GM21717 (cell line): ENCODE measurements at regions not wholly inside any gene's neighbourhood (a gene's known extent, or its start where the extent isn't known, plus 50 kb on each side); places are given as distances from the start of the nearest gene placed in this dataset.
A peak's percentile ranks its signal among the peaks of the same experiment; 100 is the strongest.
"Not testable (repeated sequence)": the region's sequence is repeated elsewhere in the genome, so short reads cannot be mapped to it uniquely, and the experiment has no call there.

Experiments
- ATAC-seq: cut with Tn5 transposase; IDR thresholded peaks from one replicate; pipeline ENCODE4 v1.9.1; 2021; ENCODE audit warnings: mild to moderate bottlenecking, moderate library complexity; ENCODE audit not compliant: unreplicated experiment

DNA sequence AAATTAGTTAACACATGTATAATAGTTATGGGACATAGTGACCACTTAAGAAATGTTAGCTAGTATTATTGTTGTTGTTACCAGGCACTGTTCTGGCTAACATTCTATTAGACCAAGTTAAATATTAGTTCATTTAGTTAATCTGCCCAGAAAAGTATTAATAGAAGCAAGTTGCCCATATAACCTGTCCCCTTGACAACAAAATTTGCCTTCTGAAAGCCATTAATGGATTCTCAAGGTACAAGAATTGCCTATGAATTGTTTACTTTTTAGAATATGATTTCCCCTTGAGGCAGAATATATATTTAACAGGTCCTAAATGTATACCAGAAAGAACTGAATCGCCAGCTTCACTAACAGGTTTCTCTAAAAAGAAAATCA lies 167.3 kb upstream of the TMCC3 start:
- no peak for ATAC-seq

DNA sequence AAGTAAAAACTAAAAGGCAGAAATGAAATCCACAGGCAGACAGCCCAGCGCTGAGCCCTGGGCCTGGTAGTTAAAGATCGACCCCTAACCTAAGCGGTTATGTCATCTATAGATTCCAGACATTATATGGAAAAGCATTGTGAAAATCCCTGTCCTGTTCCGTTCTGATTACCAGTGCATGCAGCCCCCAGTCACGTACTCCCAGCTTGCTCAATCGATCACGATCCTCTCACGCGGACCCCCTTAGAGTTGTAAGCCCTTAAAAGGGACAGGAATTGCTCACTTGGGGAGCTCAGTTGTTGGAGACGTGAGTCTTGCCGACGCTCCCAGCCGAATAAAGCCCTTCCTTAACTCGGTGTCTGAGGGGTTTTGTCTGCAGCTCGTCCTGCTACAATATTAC lies 166.8 kb upstream of the TMCC3 start:
- ATAC-seq: not testable (repeated sequence)

DNA sequence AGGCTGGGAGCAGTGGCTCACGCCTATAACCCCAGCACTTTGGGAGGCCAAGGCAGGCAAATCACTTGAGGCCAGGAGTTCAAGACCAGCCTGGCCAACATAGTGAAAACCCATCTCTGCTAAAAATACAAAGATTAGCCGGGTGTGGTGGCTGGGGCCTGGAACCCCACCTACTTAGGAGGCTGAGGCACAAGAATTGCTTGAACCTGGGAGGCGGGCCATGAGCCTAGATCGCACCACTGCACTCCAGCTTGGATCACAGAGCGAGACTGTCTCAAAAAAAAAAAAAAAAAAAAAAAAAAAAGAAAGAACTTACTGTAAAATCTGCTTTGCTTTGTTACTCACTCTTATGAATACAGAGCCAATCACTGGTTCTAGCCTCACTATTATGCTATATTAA lies 166.4 kb upstream of the TMCC3 start:
- ATAC-seq: not testable (repeated sequence)

DNA sequence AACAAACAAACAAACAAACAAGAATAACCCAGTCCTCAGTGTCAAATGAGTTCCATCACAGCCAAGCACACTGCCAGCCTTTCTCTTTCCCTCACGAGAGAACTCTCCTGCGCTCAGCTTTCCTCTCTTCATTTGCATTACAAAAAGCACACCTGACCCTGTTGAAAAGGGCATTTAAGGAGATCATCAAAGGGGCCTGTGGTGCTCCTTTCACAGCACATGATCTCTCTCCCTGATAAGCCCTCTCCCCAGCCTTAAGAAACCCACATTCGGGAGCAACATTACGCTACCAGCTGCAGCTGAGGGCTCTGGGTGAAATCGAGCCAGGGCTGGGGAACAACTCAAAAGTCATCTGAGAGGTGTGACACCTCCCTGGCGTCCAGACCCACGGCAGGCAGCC lies 165.6 kb upstream of the TMCC3 start:
- no peak for ATAC-seq

DNA sequence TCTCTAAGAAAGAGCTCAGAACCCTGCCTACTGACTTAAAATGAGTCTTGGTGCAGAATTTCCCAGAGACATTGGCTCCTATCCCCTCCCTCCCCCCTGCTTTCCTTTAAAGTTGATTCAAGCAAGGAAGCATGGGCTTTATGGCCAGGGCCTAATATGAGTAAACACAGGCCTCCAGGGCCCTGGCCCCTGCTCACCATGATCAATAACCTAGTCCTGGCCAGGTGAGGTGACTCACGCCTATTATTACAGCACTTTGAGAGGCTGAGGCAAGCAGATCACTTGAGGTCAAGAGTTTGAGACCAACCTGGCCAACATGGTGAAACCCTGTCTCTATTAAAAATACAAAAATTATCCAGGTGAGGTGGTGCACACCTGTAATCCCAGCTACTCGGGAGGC lies 165.1 kb upstream of the TMCC3 start:
- ATAC-seq: no peak

DNA sequence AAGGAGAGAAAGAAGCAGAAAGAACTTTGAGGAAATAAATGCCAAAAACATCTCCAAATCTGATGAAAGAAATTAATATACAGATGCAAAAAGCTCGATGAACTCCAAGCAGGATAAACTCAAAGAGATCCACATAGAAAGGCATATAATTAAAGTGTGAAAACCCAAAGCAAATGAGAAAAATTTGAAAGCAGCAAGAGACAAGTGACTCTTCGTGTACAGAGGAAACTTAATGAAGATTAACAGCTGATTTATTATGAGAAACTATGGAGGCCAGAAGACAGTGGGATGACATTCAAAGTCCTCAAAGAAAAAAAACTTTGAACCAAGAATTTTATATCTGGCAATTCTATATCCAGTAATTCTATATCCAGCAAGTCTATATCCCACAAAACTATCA lies 163.0 kb upstream of the TMCC3 start:
- no peak for ATAC-seq

DNA sequence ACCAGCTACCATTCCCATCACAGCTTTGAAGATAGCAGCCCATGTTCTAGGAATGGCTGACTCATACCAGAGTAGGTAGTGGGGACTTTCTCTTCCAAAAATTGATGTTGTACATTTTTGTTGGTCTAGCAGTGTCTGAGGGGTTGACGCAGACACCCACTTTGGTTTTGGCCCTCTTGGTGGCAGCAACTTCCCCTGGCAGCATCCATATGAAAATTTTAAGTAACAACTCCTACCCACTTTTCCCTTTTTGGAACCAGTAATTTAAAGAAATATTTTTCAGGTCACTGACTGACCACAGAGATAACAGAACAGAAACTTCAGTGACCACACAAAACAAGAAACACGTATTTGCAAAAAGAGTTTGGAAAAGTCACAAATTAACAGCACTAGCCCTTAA lies 162.0 kb upstream of the TMCC3 start:
- peak; percentile 52 for ATAC-seq

DNA sequence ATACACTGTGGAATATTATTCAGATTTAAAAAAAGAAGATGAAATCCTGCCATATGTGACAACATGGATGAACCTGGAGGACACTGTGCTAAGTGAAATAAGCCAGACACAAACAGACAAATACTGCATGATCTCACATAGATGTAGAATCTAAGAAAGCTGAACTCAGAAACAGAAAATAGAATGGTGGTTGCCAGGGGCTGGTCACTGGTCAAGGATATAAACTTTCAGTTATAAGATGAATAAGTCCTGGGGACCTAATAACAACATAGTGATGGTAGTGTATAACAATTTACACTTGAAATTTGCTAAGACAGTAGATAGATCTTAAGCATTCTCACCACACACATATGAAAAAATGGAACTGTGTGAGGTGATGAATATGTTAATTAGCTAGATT lies 161.3 kb upstream of the TMCC3 start:
- ATAC-seq: no peak

DNA sequence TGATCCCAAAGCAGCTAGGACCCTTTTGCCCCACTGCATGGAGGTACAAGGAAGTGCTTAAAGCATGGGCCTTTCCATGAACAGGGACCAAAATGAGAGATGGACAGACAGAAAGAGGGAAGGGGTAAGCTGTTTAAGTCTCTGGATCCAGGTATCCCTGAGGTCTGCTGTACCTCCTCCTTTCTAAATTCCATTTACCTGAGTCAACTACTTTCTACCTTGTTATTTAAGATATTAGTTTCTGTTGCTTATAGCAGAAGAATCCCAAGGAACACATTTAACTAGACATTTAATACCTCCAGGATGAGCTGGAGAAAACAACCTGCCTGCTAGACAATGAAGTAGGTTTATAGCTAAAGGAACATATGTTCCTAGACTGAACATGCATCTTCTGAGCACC lies 157.6 kb upstream of the TMCC3 start:
- no peak for ATAC-seq

DNA sequence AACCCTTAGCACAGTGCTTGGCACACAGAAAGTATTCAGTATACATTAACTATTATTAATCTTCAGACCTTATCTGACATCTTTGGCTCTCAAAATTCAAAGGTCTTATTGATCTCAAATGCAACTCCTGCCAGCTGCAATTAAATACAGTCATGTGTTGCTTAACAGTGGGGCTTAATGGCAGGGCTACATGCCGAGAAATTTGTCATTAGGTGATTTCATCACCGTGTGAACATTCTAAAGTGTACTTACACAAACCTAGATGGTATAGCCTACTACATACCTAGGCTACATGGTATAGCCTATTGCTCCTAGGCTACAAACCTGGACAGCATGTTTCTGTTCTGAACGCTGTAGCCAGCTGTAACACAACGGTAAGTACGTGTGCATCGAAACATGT lies 156.3 kb upstream of the TMCC3 start:
- no peak for ATAC-seq

DNA sequence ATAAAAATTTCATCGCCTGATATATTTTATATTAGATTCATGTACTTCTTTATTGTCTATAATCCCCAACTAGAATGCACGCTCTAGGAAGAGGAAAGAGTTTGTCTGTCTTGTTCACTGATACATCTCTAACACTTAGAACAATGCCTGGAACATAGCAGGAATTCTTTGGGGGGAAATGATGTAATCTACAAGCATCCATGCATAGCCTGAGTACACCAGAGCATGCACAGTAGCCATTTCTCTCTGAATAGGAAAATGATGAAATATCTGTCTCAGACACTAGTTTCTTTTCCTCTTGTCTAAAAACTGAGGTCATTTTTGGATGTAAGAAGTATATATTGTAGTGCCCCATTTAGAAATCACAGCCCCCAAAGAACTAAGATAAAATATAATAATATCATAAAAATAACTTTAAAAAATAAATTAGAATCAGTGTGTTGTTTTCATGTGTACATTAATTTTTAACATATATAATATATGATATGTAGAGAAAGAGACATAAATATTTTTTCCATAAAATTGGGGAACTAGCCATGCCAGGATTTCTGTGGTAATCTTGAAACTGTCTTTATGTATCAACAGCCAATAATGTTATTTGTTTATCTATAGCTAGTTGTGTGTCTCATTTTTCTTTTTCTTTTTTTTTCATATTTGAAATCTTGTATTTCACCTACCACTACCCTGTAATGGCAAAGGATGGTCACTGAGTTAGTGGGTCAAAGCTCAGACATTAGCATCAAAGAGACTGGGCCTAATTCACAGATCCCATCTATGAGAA lies 155.6 kb upstream of the TMCC3 start:
- no peak for ATAC-seq

DNA sequence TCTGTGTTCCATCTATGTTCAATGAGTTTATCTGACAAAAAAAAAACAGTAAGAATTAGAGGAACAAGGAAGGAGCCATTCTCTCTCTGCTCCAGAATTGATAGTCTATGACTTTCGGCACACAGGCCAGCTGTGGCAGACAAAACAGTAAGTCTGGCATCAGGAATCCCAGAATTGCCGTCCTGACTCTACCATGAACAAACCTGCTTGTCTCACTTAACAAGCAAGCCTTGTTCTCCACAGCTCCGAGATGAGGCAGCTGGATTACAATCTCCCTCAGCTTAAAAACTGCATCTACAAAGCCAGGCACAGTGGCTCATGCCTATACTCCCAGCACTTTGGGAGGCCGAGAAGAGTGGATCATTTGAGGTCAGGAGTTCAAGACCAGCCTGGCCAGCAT lies 153.6 kb upstream of the TMCC3 start:
- ATAC-seq: no peak

DNA sequence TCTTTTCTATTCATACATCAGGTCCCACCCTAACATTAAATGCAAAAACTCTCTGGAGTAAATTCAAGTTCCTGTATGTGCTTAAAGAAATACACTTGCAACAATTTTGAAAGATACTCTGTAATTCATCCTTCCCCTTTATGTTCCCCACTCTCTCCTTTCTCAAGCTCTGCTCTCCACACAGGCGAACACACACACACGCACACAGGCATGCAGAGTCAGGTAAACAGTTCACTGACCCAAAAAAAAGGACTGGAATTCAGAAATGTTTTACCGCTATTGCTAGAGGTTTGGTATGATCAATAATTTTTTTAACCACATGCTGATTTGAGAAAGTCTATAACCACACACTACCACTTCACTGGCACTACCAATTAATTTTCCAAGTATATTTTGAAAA lies 152.4 kb upstream of the TMCC3 start:
- ATAC-seq: no peak

DNA sequence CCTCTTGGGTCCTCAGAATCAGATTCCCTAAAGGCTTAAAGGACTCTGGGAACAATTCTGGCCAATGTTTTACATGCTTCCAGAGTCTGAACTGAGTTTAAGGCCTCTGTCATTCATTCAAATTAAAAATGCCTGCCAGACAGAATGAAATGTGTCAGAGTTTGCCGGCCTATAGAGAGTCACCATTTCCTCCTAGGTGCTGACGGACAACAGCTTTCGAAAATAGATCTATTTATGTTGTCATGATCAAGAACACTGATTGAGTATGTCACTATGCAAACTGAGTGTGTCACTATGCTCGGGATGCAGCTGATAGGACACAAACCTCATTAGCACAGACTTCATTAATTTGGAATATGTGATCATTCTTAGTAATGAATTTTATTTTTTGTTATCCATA lies 151.4 kb upstream of the TMCC3 start:
- ATAC-seq: no peak

DNA sequence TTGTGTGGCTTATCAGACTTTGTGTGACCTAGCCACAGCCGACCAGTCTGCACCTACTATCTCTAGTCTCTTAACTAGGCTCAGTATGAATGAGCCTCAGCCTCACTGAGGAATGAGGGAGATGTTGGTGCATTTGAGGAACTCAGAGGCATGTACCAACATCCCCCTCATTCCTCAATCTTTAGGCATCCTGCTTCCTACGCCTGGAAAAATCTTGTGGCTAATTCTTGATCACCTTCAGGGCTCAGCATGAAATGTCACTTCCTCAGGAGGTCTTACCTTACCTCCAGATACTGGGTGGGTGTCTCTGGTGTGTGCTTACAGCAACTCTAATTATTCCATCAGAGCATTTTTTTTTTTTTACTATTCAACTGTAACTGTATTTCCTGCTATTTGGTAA lies 148.8 kb upstream of the TMCC3 start:
- ATAC-seq: no peak

DNA sequence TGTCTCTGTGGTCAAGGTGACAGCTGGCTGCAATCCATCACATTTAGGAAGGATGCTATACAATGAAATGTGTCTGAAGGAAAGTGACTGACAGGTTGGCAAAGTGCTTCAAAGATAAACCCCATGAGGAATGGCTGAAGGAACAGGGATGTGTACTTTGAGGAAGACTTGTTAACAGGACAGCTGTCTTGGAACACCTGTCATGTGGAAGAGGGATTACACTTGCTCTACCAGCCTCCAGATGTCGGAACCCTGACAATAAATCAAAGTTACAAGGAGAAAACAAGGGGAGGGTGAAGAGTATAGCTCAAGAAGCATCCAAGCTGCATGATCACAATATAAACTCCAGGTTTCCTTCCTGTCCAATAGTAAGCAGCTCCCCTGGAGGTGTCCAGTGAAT lies 147.8 kb upstream of the TMCC3 start:
- ATAC-seq: no peak

DNA sequence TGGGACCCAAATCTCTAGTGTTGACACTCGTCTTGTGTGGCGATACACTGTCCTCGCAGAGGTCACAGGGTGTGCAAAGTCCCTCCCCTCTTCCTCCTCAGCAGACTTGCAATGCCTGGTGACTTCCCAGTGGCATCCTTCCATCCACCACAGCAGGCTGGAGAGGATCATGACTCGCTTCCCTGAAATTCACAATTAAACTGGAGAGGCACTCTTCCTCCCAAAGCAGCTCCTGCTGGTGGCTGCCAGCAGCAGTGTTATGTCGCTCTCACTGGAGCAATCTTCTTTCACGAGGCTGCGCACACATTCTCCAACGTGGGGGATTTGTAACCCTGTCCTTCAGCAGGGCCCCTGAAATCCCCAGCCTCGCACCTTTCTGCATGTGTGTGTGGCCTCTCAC lies 145.2 kb upstream of the TMCC3 start:
- no peak for ATAC-seq

DNA sequence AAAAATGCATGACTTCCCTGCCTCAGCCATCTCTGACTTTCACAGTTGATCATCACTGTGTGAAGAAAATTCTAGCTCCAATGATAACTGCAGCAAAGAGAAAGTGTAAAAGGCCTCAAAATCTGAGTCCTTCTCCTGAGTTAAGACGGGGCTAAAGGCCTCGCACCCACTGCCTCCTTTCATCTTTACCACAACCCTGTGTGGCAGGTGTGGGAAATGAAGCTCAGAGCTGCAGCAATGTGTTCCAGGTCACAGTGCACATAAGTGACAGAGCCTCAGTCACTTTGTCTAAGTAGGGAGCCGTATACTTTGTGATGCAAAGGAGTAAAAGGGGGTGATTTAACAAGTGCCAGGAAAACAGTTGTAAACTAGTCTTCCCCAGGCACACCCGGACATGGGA lies 144.7 kb upstream of the TMCC3 start:
- ATAC-seq: no peak

DNA sequence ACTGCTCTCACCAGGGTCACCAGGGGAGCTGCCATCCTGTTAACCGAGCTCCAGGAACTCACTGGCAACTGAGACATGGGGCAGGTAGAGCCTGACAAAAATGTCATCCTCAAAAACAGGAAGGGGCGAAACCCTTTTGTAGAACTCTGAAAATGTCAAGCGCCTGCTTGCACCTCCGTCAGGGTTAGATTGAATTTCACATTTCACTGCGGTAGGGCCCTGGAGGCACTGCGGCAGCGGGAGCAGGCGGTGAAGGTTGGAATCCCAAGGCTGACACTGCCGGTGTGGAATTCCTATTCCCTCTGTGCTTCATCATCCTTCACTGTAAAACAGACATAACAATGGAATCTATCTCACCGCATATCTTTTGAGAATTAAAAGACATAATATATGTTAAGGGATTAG lies 142.8 kb upstream of the TMCC3 start:
- ATAC-seq: no peak

DNA sequence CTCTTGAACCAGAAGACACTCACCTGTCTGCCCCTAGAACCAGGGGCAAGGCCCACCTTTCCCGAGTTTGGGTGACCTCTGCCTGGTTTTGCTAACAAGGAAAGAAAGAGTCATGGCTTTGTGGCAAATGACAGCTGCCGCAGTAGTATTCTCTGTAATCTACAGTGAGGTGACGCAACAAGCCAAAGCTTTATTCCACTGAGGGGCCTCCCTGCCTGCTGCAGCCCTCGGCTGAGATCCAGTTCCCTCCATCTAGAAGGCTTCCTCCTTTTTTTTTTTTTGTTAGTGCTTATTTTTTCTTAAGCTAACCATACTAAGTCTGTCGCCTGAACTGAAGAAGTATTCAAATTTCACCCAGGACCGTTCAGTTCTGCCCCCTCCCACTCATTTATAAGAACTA lies 142.3 kb upstream of the TMCC3 start:
- no peak for ATAC-seq

DNA sequence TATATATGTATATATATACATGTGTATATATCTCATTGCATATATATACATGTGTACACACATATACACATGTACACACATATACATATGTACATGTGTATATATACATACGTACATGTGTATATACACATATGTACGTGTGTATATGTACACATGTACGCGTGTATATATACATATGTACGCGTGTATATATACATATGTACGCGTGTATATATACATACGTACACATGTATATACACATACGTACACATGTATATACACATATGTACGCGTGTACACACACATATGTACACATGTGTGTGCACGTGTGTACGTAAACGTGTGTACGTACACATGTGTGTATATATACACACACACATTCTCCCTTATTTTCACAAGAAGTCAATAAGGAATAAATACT lies 141.6 kb upstream of the TMCC3 start:
- ATAC-seq: no peak

DNA sequence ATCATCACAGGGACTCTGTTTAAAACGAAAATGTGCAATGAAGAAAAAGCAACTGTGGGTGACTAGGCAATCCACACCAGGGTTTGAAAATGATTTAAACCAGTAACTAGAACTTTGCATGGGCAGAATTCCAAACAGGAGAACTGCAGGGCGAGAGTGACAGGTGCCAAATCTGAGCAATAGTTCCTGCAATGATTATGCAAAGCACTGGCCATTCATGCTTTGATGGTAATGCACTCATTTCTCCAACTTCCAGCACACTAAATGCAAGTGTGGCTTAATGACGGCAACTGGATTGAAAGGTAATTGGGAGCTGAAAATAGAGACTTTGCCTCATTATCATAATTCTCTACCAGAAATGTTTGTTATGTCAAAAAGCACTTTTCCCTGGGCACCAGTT lies 140.5 kb upstream of the TMCC3 start:
- ATAC-seq: no peak

DNA sequence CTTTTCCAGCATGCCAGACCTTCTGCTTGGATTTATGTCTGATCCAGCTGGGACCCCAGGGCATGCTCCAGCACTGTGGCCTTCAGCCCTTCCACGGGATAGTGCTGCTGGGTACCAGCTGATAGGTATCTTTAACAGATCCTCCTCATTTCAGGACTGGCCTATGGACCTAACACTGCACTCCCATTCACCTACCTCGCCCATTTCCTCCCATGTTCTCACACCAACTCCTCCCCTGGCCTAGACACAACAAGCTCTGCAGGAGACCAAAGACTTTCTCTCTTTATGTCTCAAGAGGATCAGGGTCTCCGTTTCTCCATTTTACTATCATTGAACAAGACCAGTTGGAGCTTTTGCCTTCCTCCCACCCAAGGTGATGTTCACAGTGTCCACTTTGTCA lies 140.0 kb upstream of the TMCC3 start:
- no peak for ATAC-seq
